Activated CD4-positive, alpha-beta T cell treated with anti-CD3 and anti-CD28 coated beads, Interleukin-2, amount 50 U/mL, for 48 hours (primary cell): ENCODE measurements at regions not wholly inside any gene's neighbourhood (a gene's known extent, or its start where the extent isn't known, plus 50 kb on each side); places are given as distances from the start of the nearest gene placed in this dataset.
"Not testable (repeated sequence)": the region's sequence is repeated elsewhere in the genome, so short reads cannot be mapped to it uniquely, and the experiment has no call there.

ENCODE experiments used
- DNase-seq, 2 experiments: peaks; one replicate each; pipeline ENCODE4 v3.0.0-alpha.2; 2020

DNA sequence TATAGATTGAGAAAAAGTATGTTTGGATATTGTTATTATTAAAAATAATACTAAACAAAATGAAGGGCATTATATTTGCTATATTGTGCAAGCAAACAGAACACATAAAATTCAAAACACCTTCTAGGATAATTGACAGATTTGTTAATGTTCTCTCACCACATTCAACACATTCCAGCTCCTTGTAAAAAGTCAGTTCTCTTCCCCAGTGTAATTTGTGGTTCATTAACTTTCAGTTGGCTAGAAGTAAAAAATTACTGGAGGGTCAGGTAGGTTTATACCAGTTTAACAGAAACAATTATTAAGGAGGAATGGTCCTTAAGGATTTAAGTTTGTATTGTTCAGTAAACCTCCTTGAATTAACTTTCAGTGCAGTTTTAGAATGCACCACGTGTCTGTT lies 1235.3 kb upstream of the ADGRL2 start:
- no peak for DNase-seq

GRCh38 chr1:80542231-80542630 lies 1258.5 kb upstream of the ADGRL2 start:
- DNase-seq: no peak

- no peak for DNase-seq
These were observed 1260.1 kb upstream of the ADGRL2 start for GRCh38 chr1:80540596-80540995.

DNA sequence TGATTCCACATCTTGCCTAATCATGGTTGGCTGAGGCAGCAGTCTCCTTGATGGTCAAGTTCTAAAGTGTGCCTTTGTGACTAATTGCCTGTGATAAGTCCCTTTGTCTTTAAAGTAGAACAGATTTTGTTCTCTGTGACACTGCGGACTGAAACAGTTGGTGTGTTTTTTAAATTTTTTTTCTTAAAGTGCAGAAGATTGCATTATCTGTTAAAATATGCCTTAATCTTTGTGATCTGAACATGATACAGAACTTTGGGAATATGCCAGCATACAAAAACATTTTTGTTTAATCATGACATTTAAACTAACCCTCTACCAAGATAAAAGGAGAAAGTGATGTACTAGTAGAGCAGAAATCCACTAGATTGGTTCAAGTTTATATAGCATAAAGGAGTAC lies 1260.6 kb upstream of the ADGRL2 start:
- DNase-seq: no peak

- not testable (repeated sequence) for DNase-seq
These were observed 1261.4 kb upstream of the ADGRL2 start for GRCh38 chr1:80539298-80539697.

- no peak for DNase-seq
These were observed 1264.3 kb upstream of the ADGRL2 start for GRCh38 chr1:80536461-80536860.

DNA sequence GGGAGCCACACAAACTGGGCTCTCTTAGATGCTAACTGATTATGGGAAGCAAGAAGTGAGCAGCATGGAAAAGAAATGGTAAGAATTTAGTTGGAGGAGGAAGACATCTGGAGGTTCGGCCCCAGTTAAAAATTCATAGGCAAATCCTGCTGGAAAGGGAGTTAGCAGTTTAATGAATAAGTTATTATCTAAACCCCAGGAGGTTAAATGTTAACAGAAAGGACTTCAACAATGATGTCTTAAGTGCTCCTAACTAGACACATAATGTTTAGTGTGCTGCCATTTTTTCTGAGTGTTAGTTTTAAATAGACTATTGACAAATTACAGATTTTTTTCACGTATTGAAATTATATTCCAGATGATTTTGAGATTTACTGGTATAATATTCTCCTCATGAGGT lies 1265.3 kb upstream of the ADGRL2 start:
- no peak for DNase-seq

GRCh38 chr1:80534606-80535360 lies 1266.0 kb upstream of the ADGRL2 start:
- no peak for DNase-seq

DNA sequence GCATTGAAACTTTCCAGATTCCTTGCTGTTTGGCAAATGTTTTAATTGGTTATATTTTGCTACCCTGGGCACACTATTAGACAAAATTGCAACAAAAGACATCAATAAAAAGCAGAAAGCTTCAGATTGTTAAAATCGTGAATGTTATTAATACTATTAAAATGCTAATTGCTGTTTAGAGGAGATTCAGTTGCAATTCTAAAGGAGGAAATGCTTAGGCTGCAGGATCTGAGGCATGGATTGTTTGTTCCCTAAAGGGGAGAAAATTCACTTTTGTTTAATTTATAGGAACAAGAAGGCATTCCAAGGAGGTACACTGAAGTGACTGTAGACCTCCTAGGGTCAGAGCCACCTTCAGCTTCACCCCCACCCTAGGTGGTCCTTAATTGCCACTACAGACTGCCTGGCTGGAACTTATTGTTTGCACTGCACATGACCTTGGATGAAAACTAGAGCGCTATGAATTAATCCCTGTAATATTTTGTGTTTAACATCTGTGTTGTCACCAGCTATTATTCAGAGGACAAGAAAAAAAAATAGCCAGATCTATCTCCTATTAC lies 1266.9 kb upstream of the ADGRL2 start:
- no peak for DNase-seq

DNA sequence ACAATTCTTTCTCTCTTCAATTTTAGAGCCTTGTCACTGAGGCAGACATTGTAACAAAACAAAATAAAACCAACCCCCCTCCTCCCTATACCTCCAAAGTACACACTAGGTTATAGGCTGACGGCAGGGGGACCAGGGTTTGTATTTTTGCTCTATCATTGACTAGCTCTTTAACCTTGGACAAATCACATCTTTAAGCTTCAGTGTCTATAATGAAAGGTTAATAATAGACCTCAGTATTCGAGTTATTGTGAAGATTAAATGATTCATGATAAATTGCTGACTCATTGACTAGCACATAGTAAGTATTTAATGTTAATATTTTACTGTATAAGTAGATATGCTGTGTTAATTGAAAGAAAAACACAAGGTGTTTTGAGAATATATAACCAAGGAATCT lies 1267.6 kb upstream of the ADGRL2 start:
- DNase-seq: no peak

DNA sequence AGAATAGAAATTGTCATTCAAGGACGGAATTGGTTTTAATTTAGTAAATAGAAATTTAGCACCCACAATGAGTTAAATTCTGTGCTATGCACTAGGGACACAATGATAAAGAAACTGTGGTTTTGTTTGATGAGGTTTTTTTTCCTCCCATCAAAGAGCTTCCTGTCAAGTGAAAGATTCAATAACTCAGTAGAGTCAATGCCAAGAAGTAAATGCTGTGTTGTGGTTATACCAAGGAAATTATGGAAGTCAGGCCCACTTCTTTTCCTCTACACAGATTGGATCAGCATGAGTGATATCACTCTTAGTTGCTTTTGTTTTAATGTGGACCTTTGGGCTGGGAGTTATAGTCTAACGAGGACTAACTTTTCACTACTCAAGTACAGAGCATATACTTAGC lies 1269.6 kb upstream of the ADGRL2 start:
- no peak for DNase-seq

- no peak for DNase-seq
These were observed 1271.2 kb upstream of the ADGRL2 start for GRCh38 chr1:80529546-80529945.

DNA sequence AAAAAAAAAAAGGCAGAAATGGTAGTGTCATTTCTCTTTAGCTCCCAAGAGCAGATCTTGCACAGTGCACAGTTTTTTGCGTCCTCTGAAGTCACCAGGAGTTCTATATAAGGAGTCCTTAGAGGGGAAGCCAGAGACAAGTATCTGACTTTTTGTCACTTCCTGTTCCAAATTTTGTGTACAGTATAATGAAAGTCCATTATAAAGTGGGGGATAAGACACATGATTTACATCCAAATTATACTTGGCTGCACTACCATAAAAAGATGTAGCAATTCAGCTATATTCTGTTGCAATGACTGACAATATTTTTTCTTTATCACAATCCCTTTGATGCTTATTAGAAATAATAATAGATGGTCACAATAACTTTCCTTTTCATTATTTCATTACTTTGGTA lies 1276.9 kb upstream of the ADGRL2 start:
- no peak for DNase-seq

DNA sequence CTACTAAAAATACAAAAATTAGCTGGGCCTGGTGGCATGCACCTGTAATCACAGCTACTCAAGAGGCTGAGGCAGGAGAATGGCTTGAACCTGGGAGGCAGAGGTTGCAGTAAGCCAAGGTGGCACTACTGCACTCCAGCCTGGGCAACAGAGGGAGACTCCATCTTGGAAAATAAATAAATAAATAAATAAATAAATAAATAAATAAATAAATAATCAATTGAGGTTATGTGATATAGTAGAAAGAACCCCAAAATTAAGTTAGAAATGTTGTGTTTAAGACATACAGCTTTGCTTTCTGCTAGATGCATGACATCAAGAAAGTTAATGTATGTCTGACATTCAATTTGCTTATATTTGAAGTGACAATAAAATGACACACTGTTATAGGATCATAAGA lies 1277.7 kb upstream of the ADGRL2 start:
- not testable (repeated sequence) for DNase-seq

- DNase-seq: no peak
These were observed 1279.8 kb upstream of the ADGRL2 start for GRCh38 chr1:80520949-80521348.

- no peak for DNase-seq
These were observed 1283.7 kb upstream of the ADGRL2 start for GRCh38 chr1:80517062-80517461.

DNA sequence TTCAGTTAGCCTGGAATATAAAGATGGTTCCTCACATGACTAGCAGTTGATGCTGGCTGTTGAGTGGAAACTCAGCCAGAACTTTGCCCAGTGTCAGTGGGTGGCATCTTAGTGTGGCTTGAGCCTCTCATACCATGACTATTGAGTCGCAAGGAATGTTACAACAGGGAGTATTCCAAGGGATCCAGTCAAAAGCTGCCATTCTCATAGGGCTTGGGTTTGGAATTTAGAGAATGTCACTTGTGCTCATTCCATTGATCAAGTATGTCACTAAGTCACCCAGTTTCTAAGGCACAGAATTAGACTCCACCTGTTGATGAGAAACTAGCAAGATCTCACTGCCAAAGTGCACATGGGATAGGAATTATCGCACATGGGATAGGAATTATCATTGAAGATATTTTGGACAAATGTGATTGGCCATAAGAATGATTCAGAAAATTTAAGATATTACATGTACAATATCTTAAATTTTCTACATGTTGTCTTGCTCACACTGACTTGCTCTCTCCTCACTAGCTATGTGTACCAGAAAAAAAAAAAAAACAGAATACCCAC lies 1290.7 kb upstream of the ADGRL2 start:
- no peak for DNase-seq

- DNase-seq: no peak
These were observed 1294.5 kb upstream of the ADGRL2 start for GRCh38 chr1:80506216-80506615.

GRCh38 chr1:80498673-80499072 lies 1302.1 kb upstream of the ADGRL2 start:
- no peak for DNase-seq

DNA sequence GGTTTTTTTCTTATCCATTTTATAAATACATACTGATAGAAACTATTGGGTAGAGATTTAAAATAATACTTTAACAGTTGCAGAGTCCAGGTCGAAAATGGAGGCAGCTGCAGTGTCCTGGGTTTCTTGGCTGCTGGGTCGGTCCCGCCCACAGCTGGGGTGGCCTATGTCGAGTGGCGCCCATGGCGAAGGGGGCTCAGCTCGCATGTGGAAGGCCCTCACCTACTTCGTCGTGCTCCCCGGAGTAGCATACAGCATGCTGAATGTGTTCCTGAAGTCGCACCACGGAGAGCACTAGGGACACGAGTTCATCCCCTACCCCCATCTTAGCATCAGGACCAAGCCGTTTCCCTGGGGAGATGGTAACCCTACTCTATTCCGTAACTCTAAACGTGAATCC lies 1304.9 kb upstream of the ADGRL2 start:
- DNase-seq: no peak

GRCh38 chr1:80472145-80472544 lies 1328.6 kb upstream of the ADGRL2 start:
- no peak for DNase-seq

- DNase-seq: no peak
These were observed 1332.4 kb upstream of the ADGRL2 start for GRCh38 chr1:80468356-80468755.

GRCh38 chr1:80462006-80462405 lies 1338.7 kb upstream of the ADGRL2 start:
- DNase-seq: no peak

GRCh38 chr1:80457409-80457808 lies 1343.3 kb upstream of the ADGRL2 start:
- no peak for DNase-seq

GRCh38 chr1:80453775-80454174 lies 1347.0 kb upstream of the ADGRL2 start:
- DNase-seq: no peak
